GM19351 (cell line): ENCODE measurements at regions not wholly inside any gene's neighbourhood (a gene's known extent, or its start where the extent isn't known, plus 50 kb on each side); places are given as distances from the start of the nearest gene placed in this dataset.

ENCODE experiments used
- ATAC-seq: cut with Tn5 transposase; IDR thresholded peaks from one replicate; pipeline ENCODE4 v1.9.1; 2021; ENCODE audit warnings: mild to moderate bottlenecking, moderate library complexity; ENCODE audit not compliant: unreplicated experiment

- ATAC-seq = no peak
These were observed 50.1 kb downstream of the CEP43 start for GRCh38 chr6:167049275-167049674.

GRCh38 chr6:167050903-167051302 is 51.7 kb downstream of the CEP43 start:
- ATAC-seq = no peak

DNA sequence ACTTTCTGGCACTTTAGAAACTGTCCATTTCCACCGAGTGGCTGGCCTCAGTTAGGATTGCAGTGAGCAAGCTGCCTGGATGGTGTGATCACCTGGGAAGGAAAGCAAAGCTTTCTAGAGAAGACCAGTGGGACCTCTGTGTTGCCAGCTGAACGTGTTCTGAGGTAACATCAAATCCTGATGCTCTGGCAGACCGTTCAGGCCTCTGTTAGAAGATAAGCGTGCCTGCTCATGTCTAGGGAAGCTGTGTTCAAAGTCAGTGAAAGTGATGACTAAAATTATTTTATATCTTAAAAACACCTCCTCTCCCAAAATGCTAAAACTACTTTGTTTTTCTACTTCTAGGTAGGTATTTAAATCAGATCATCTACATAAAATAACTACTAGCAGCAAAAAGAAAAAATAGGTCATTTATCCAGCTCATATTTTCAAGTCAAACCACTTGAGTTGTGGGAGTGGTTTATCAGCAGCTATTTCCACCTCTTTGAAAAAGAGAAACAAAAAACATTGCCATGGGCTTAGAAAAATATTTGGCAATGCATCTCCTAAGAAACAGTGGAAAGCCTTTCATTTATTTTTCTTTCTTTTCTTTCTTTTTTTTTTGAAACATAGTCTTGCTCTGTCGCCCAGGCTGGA is 54.8 kb downstream of the CEP43 start:
- no peak for ATAC-seq

DNA sequence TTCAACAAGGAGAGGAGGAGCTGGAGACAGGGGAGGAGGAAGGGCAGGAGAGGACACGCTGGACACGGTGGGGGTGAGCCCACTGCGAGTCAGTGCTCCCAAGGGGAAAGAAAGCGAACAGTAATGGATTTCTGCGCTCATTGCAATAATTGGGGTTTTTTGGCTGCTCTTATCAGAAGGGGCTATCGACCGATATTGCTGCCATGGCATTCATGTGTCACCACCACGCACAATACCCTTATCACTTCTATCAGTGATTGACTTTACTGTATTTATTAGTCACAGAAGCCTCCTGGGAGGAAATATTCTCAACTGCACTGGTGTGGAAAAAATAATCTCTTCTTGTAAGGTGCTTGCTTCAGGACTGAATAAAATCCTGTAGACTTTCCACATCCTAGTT is 55.8 kb downstream of the CEP43 start:
- ATAC-seq = no peak

- ATAC-seq = peak; percentile 100
These were observed 57.2 kb downstream of the CEP43 start for GRCh38 chr6:167056370-167056769.

GRCh38 chr6:167058261-167058660 is 59.1 kb downstream of the CEP43 start:
- ATAC-seq = no peak
